OCI-LY3 (cell line): ENCODE measurements at regions not wholly inside any gene's neighbourhood (a gene's known extent, or its start where the extent isn't known, plus 50 kb on each side); places are given as distances from the start of the nearest gene placed in this dataset.

ENCODE experiments used
- EZH2phosphoT487 ChIP-seq: fragments of 200-600 bp; shearing (Covaris generic); IDR thresholded peaks from 2 replicates; pipeline ENCODE4 v1.6.1; 2018; ENCODE audit warnings: antibody characterized with exemption, mixed run types, low read depth
- TF ChIP-seq, protein P1 (sequence below): fragments of 200-600, 300-600 bp; sonication (generic); IDR thresholded peaks from 2 replicates; pipeline ENCODE4 v1.5.1; 2014; ENCODE audit warnings: antibody characterized with exemption, low read length, low read depth

DNA sequence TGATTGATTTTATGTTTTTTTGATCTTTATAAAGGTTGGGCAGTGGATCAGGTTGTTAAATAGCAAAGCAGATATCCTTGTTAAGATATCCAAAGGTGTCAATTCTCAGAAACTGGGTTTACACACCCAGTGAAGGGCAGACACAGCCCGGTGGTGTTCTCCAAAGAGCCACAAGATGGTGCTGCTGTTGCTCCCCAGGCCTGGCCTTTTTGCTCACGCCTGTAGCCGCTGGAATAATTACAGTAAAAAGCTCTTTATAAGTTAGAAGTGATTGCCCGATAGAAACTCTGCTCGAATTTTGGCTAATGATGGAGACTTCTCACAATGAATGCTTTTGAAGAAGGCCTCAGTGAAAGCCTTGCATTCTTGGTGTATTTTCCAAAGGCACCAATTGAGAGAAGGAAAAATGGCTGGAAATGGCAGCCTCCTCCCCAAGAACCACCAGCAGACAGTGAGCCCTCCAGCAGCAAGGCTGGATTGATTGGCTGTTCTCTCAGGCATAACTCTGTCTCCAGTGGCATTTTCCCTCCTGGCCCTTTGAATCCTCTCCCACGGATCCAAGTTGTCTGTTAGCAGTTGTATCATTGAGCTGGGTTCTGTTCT lies 120.5 kb upstream of the CHD6 start:
- TF ChIP-seq, protein P1, sequence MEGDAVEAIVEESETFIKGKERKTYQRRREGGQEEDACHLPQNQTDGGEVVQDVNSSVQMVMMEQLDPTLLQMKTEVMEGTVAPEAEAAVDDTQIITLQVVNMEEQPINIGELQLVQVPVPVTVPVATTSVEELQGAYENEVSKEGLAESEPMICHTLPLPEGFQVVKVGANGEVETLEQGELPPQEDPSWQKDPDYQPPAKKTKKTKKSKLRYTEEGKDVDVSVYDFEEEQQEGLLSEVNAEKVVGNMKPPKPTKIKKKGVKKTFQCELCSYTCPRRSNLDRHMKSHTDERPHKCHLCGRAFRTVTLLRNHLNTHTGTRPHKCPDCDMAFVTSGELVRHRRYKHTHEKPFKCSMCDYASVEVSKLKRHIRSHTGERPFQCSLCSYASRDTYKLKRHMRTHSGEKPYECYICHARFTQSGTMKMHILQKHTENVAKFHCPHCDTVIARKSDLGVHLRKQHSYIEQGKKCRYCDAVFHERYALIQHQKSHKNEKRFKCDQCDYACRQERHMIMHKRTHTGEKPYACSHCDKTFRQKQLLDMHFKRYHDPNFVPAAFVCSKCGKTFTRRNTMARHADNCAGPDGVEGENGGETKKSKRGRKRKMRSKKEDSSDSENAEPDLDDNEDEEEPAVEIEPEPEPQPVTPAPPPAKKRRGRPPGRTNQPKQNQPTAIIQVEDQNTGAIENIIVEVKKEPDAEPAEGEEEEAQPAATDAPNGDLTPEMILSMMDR = peak; percentile 100
- no peak for TF ChIP-seq EZH2phosphoT487
